ENCODE measurements at regions not wholly inside any gene's neighbourhood (a gene's known extent, or its start where the extent isn't known, plus 50 kb on each side); places are given as distances from the start of the nearest gene placed in this dataset.
"Not testable (repeated sequence)": the region's sequence is repeated elsewhere in the genome, so short reads cannot be mapped to it uniquely, and the experiment has no call there.

- H3K9me3 ChIP-seq (ENCODE audit: low read length) = no peaks in the 10 kb centered on the region
- Mint-ChIP-seq H3K27ac (no peak overlapping the region), H3K27me3 (no peaks in the 10 kb centered on the region), H3K9me3 (peaks cover 0 to 12% (median 0%) of the 10 kb centered on the region in 5 donors), H3K4me1 (no peaks in the 10 kb centered on the region), H3K4me3 (no peak overlapping the region), H3K36me3 (no peaks in the 10 kb centered on the region)
- ChIA-PET CTCF (no interaction called here), POLR2A (no interaction called here)
- H3K36me3 ChIP-seq (ENCODE audit: insufficient read depth, low read length) = no peaks in the 10 kb centered on the region
- no peak overlapping the region for H3K27ac ChIP-seq (ENCODE audit: low read depth, low read length)
- no peak for DNase-seq
- H3K4me3 ChIP-seq (ENCODE audit: low read length) = no peak overlapping the region
- H3K27me3 ChIP-seq (ENCODE audit: insufficient read depth, low read length, poor library complexity, severe bottlenecking) = no peaks in the 10 kb centered on the region
- no peaks in the 10 kb centered on the region for H3K4me1 ChIP-seq (ENCODE audit: insufficient read depth, low read length)
Measured at GRCh38 chr9:75455444-75455921, 367.2 kb downstream of the OSTF1 start.

- Mint-ChIP-seq H3K4me1 (no peaks in the 10 kb centered on the region), H3K27me3 (peaks cover 0 to 1% of the 10 kb centered on the region in 2 donors), H3K4me3 (no peak overlapping the region), H3K36me3 (no peaks in the 10 kb centered on the region), H3K27ac (no peak overlapping the region), H3K9me3 (peaks cover 0 to 12% (median 0%) of the 10 kb centered on the region in 5 donors)
- Histone ChIP-seq H3K27me3 (ENCODE audit: insufficient read depth, low read length, poor library complexity, severe bottlenecking) (no peaks in the 10 kb centered on the region), H3K4me3 (ENCODE audit: low read length) (no peak overlapping the region), H3K4me1 (ENCODE audit: insufficient read depth, low read length) (no peaks in the 10 kb centered on the region), H3K27ac (ENCODE audit: low read depth, low read length) (no peak overlapping the region), H3K9me3 (ENCODE audit: low read length) (no peaks in the 10 kb centered on the region), H3K36me3 (ENCODE audit: insufficient read depth, low read length) (no peaks in the 10 kb centered on the region)
- ChIA-PET CTCF (no interaction called here), POLR2A (no interaction called here)
- no peak for DNase-seq
Measured at GRCh38 chr9:75456698-75457097, 368.4 kb downstream of the OSTF1 start.

GRCh38 chr9:75457474-75458011, 369.2 kb downstream of the OSTF1 start:
- Mint-ChIP-seq H3K27ac (no peak overlapping the region), H3K27me3 (peaks cover 0 to 1% of the 10 kb centered on the region in 2 donors), H3K4me1 (no peaks in the 10 kb centered on the region), H3K4me3 (no peak overlapping the region), H3K9me3 (peaks cover 0 to 12% (median 0%) of the 10 kb centered on the region in 5 donors), H3K36me3 (no peaks in the 10 kb centered on the region)
- Histone ChIP-seq H3K36me3 (ENCODE audit: insufficient read depth, low read length) (no peaks in the 10 kb centered on the region), H3K4me1 (ENCODE audit: insufficient read depth, low read length) (no peaks in the 10 kb centered on the region), H3K4me3 (ENCODE audit: low read length) (no peak overlapping the region), H3K27me3 (ENCODE audit: insufficient read depth, low read length, poor library complexity, severe bottlenecking) (no peaks in the 10 kb centered on the region), H3K27ac (ENCODE audit: low read depth, low read length) (no peak overlapping the region), H3K9me3 (ENCODE audit: low read length) (no peaks in the 10 kb centered on the region)
- POLR2A ChIA-PET = no interaction called here
- no peak for DNase-seq
- CTCF ChIA-PET = no interaction called here

GRCh38 chr9:75459311-75459710, 371.0 kb downstream of the OSTF1 start:
- CTCF ChIA-PET; H3K4me1 ChIP-seq (ENCODE audit: insufficient read depth, low read length); H3K27me3 ChIP-seq (ENCODE audit: insufficient read depth, low read length, poor library complexity, severe bottlenecking); H3K4me3 ChIP-seq (ENCODE audit: low read length); DNase-seq; POLR2A ChIA-PET; H3K4me1 Mint-ChIP-seq; H3K27me3 Mint-ChIP-seq; H3K36me3 Mint-ChIP-seq; H3K9me3 ChIP-seq (ENCODE audit: low read length); H3K27ac Mint-ChIP-seq; H3K4me3 Mint-ChIP-seq; H3K27ac ChIP-seq (ENCODE audit: low read depth, low read length); H3K36me3 ChIP-seq (ENCODE audit: insufficient read depth, low read length): not testable (repeated sequence)
- peaks cover 0 to 12% (median 0%) of the 10 kb centered on the region in 5 donors for H3K9me3 Mint-ChIP-seq

GRCh38 chr9:75461183-75461582, 372.9 kb downstream of the OSTF1 start:
- H3K4me3 ChIP-seq (ENCODE audit: low read length) = no peak overlapping the region
- no peaks in the 10 kb centered on the region for H3K36me3 Mint-ChIP-seq
- POLR2A ChIA-PET = no interaction called here

GRCh38 chr9:75462866-75463265, 374.6 kb downstream of the OSTF1 start:
- Histone ChIP-seq H3K27ac (ENCODE audit: low read depth, low read length) (no peak overlapping the region), H3K4me3 (ENCODE audit: low read length) (no peak overlapping the region), H3K27me3 (ENCODE audit: insufficient read depth, low read length, poor library complexity, severe bottlenecking) (no peaks in the 10 kb centered on the region), H3K9me3 (ENCODE audit: low read length) (no peaks in the 10 kb centered on the region), H3K36me3 (ENCODE audit: insufficient read depth, low read length) (no peaks in the 10 kb centered on the region), H3K4me1 (ENCODE audit: insufficient read depth, low read length) (no peaks in the 10 kb centered on the region)
- Mint-ChIP-seq H3K4me3 (no peak overlapping the region), H3K27me3 (peaks cover 0 to 1% of the 10 kb centered on the region in 2 donors), H3K27ac (no peak overlapping the region), H3K9me3 (peaks cover 0 to 5% (median 0%) of the 10 kb centered on the region in 5 donors), H3K4me1 (no peaks in the 10 kb centered on the region), H3K36me3 (no peaks in the 10 kb centered on the region)
- ChIA-PET CTCF (no interaction called here), POLR2A (no interaction called here)
- DNase-seq = no peak

More at GRCh38 chr9:75461183-75461582, 372.9 kb downstream of the OSTF1 start:
- no peaks in the 10 kb centered on the region for H3K4me1 ChIP-seq (ENCODE audit: insufficient read depth, low read length)
- H3K27me3 Mint-ChIP-seq = peaks cover 0 to 1% of the 10 kb centered on the region in 2 donors
- no peak for DNase-seq
- H3K4me3 Mint-ChIP-seq = no peak overlapping the region
- peaks cover 0 to 5% (median 0%) of the 10 kb centered on the region in 5 donors for H3K9me3 Mint-ChIP-seq
- H3K27ac Mint-ChIP-seq = no peak overlapping the region
- H3K4me1 Mint-ChIP-seq = no peaks in the 10 kb centered on the region
- H3K9me3 ChIP-seq (ENCODE audit: low read length) = no peaks in the 10 kb centered on the region
- H3K36me3 ChIP-seq (ENCODE audit: insufficient read depth, low read length) = no peaks in the 10 kb centered on the region
- no peaks in the 10 kb centered on the region for H3K27me3 ChIP-seq (ENCODE audit: insufficient read depth, low read length, poor library complexity, severe bottlenecking)
- H3K27ac ChIP-seq (ENCODE audit: low read depth, low read length) = no peak overlapping the region
- CTCF ChIA-PET = no interaction called here

- Mint-ChIP-seq H3K27me3 (peaks cover 0 to 1% of the 10 kb centered on the region in 2 donors), H3K27ac (no peak overlapping the region), H3K9me3 (no peaks in the 10 kb centered on the region), H3K4me3 (no peak overlapping the region), H3K4me1 (no peaks in the 10 kb centered on the region), H3K36me3 (no peaks in the 10 kb centered on the region)
- no peak overlapping the region for H3K27ac ChIP-seq (ENCODE audit: low read depth, low read length)
- no peaks in the 10 kb centered on the region for H3K4me1 ChIP-seq (ENCODE audit: insufficient read depth, low read length)
- no peak overlapping the region for H3K4me3 ChIP-seq (ENCODE audit: low read length)
- DNase-seq = no peak
- no peaks in the 10 kb centered on the region for H3K9me3 ChIP-seq (ENCODE audit: low read length)
- ChIA-PET POLR2A (no interaction called here), CTCF (no interaction called here)
- no peaks in the 10 kb centered on the region for H3K27me3 ChIP-seq (ENCODE audit: insufficient read depth, low read length, poor library complexity, severe bottlenecking)
- H3K36me3 ChIP-seq (ENCODE audit: insufficient read depth, low read length) = no peaks in the 10 kb centered on the region
Measured at GRCh38 chr9:75463871-75464270, 375.6 kb downstream of the OSTF1 start.

GRCh38 chr9:75464726-75465125, 376.4 kb downstream of the OSTF1 start:
- CTCF ChIA-PET = no interaction called here
- Histone ChIP-seq H3K4me3 (ENCODE audit: low read length) (no peak overlapping the region), H3K27me3 (ENCODE audit: insufficient read depth, low read length, poor library complexity, severe bottlenecking) (no peaks in the 10 kb centered on the region), H3K9me3 (ENCODE audit: low read length) (no peaks in the 10 kb centered on the region), H3K4me1 (ENCODE audit: insufficient read depth, low read length) (no peaks in the 10 kb centered on the region), H3K27ac (ENCODE audit: low read depth, low read length) (no peak overlapping the region), H3K36me3 (ENCODE audit: insufficient read depth, low read length) (no peaks in the 10 kb centered on the region)
- no peaks in the 10 kb centered on the region for H3K4me1 Mint-ChIP-seq
- H3K36me3 Mint-ChIP-seq = no peaks in the 10 kb centered on the region
- POLR2A ChIA-PET = no interaction called here
- no peak for DNase-seq
- peaks cover 0 to 1% of the 10 kb centered on the region in 2 donors for H3K27me3 Mint-ChIP-seq
- no peaks in the 10 kb centered on the region for H3K9me3 Mint-ChIP-seq
- H3K27ac Mint-ChIP-seq = no peak overlapping the region
- H3K4me3 Mint-ChIP-seq = no peak overlapping the region

- CTCF ChIA-PET = no interaction called here
Measured at GRCh38 chr9:75467142-75467541, 378.8 kb downstream of the OSTF1 start.

More at GRCh38 chr9:75467142-75467541, 378.8 kb downstream of the OSTF1 start:
- H3K27me3 Mint-ChIP-seq = no peaks in the 10 kb centered on the region
- POLR2A ChIA-PET = no interaction called here
- H3K4me1 Mint-ChIP-seq = no peaks in the 10 kb centered on the region
- Histone ChIP-seq H3K27me3 (ENCODE audit: insufficient read depth, low read length, poor library complexity, severe bottlenecking) (no peaks in the 10 kb centered on the region), H3K4me3 (ENCODE audit: low read length) (no peak overlapping the region), H3K4me1 (ENCODE audit: insufficient read depth, low read length) (no peaks in the 10 kb centered on the region), H3K36me3 (ENCODE audit: insufficient read depth, low read length) (no peaks in the 10 kb centered on the region), H3K27ac (ENCODE audit: low read depth, low read length) (no peak overlapping the region), H3K9me3 (ENCODE audit: low read length) (no peaks in the 10 kb centered on the region)
- H3K36me3 Mint-ChIP-seq = no peaks in the 10 kb centered on the region
- H3K27ac Mint-ChIP-seq = no peak overlapping the region
- peaks cover 0 to 3% (median 0%) of the 10 kb centered on the region in 5 donors for H3K9me3 Mint-ChIP-seq
- no peak overlapping the region for H3K4me3 Mint-ChIP-seq
- no peak for DNase-seq
